Chondrocyte (in vitro differentiated cells): ENCODE measurements at regions not wholly inside any gene's neighbourhood (a gene's known extent, or its start where the extent isn't known, plus 50 kb on each side); places are given as distances from the start of the nearest gene placed in this dataset.
"Not testable (repeated sequence)": the region's sequence is repeated elsewhere in the genome, so short reads cannot be mapped to it uniquely, and the experiment has no call there.

ENCODE experiments used
- DNase-seq: peaks from one replicate; pipeline ENCODE4 v3.0.0; 2021; ENCODE audit warnings: mixed read lengths, low spot score
- H3K27ac Mint-ChIP-seq: one replicate; pipeline ENCODE4 v1.8.0; 2021; ENCODE audit warnings: mild to moderate bottlenecking, moderate library complexity, mixed read lengths; ENCODE audit not compliant: unreplicated experiment
- H3K27me3 Mint-ChIP-seq: 2 replicates; pipeline ENCODE4 v1.8.0; 2021; ENCODE audit warnings: low read depth, mixed read lengths
- H3K36me3 Mint-ChIP-seq: 2 replicates; pipeline ENCODE4 v1.8.0; 2021; ENCODE audit warnings: low read depth, mixed read lengths
- H3K4me1 Mint-ChIP-seq: 2 replicates; pipeline ENCODE4 v1.8.0; 2021; ENCODE audit warnings: low read depth, mild to moderate bottlenecking, mixed read lengths
- H3K4me3 Mint-ChIP-seq: one replicate; pipeline ENCODE4 v1.8.0; 2021; ENCODE audit warnings: mild to moderate bottlenecking, moderate library complexity, mixed read lengths; ENCODE audit not compliant: unreplicated experiment
- H3K9me3 Mint-ChIP-seq: 2 replicates; pipeline ENCODE4 v1.8.0; 2021; ENCODE audit warnings: low read depth, mixed read lengths
- CTCF ChIP-seq: fragments of 200-600 bp; sonication (generic); IDR thresholded peaks from 2 replicates; pipeline ENCODE4 v1.5.0; 2021; ENCODE audit warnings: antibody characterized with exemption, mild to moderate bottlenecking, moderate library complexity

DNA sequence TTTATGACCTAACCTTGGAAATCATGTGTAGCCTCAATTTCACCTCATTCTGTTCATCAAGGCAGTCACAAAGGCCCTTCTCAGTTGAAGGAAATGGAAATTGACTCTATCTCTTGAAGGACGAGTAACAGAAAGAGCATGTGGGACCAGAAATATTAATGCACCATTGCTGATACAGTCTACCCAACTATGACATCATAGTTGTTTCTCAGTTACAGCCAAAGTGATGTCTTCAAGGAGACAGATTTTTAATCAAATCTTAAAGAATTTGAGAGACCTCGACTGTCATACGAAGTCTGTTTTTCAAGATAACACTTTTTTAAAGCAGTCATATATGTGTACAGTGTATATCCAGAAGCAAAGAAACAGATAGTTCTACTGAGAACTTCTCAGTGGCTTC is 335.7 kb upstream of the PHF14 start:
- no peaks in the 10 kb centered on the region for H3K36me3 Mint-ChIP-seq

GRCh38 chr7:10643545-10643944 is 330.1 kb upstream of the PHF14 start:
- TF ChIP-seq CTCF: no peak
- no peak overlapping the region for H3K27ac Mint-ChIP-seq
- no peaks in the 10 kb centered on the region for H3K36me3 Mint-ChIP-seq
- no peaks in the 10 kb centered on the region for H3K27me3 Mint-ChIP-seq
- no peaks in the 10 kb centered on the region for H3K4me1 Mint-ChIP-seq
- H3K4me3 Mint-ChIP-seq: no peak overlapping the region
- no peaks in the 10 kb centered on the region for H3K9me3 Mint-ChIP-seq
- no peak for DNase-seq

More for the DNA sequence above, 335.7 kb upstream of the PHF14 start:
- no peaks in the 10 kb centered on the region for H3K27me3 Mint-ChIP-seq
- H3K4me3 Mint-ChIP-seq: no peak overlapping the region
- H3K27ac Mint-ChIP-seq: no peak overlapping the region
- DNase-seq: no peak
- H3K4me1 Mint-ChIP-seq: no peaks in the 10 kb centered on the region
- no peaks in the 10 kb centered on the region for H3K9me3 Mint-ChIP-seq
- TF ChIP-seq CTCF: no peak

DNA sequence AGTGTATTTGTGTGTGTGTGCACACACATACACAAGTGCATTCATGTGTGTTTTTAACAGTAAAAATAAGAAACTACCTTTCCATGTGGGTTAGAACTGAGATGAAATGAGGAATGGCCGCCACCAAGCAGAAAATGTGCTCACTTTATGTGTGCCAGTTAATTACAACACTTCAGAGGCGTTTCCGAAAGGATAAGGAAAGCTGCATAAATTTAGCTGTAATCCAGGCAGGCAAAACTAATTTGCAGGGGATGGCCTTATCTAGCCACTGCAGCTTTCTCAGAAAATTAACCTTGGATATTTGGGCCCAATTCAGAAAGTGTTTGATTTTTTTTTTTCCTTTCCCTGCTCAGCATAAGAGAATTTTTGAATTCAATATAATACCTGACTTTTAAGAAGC is 328.8 kb upstream of the PHF14 start:
- DNase-seq: no peak
- Mint-ChIP-seq H3K4me1 (no peaks in the 10 kb centered on the region), H3K36me3 (no peaks in the 10 kb centered on the region), H3K9me3 (no peaks in the 10 kb centered on the region), H3K4me3 (no peak overlapping the region), H3K27ac (no peak overlapping the region), H3K27me3 (no peaks in the 10 kb centered on the region)
- TF ChIP-seq CTCF: no peak

DNA sequence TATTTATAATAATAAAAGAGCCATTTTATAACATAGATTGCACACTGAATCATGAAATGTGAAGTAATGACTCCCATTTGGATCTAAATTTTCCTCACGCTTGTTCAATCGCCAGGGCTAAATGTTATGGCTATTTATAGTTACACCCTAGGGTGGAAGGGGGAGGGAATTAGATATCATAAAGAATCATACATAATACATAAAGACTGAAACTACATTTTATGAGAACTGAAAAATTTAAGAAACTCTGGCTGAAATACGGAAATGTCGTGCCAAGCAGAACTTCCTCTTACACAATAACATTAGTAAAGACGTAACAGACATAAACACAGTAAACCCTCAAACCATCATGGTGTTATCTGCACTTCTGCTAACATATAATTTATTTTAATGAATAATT is 327.5 kb upstream of the PHF14 start:
- no peaks in the 10 kb centered on the region for H3K36me3 Mint-ChIP-seq
- no peak for TF ChIP-seq CTCF
- H3K4me1 Mint-ChIP-seq: no peaks in the 10 kb centered on the region
- H3K27me3 Mint-ChIP-seq: no peaks in the 10 kb centered on the region
- no peak overlapping the region for H3K4me3 Mint-ChIP-seq
- H3K27ac Mint-ChIP-seq: no peak overlapping the region
- no peak for DNase-seq
- peaks cover 2% of the 10 kb centered on the region for H3K9me3 Mint-ChIP-seq

DNA sequence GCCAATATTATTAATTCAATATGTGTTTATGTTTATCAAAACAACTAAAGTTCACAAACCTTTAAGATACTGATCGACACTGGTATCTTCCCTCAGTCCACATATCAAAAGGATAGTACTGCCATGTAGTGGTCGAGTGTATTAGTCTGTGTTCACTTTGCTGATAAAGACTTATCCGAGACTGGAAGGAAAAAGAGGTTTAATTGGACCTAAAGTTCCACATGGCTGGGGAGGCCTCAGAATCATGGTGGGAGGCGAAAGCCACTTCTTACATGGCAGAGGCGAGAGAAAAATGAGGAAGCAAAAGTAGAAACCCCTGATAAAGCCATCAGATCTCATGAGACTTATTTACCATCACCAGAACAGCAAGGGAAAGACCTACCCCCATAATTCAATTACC is 325.4 kb upstream of the PHF14 start:
- H3K27ac Mint-ChIP-seq: no peak overlapping the region
- H3K4me3 Mint-ChIP-seq: no peak overlapping the region
- no peak for DNase-seq
- no peaks in the 10 kb centered on the region for H3K36me3 Mint-ChIP-seq
- H3K9me3 Mint-ChIP-seq: peaks cover 2% of the 10 kb centered on the region
- H3K4me1 Mint-ChIP-seq: no peaks in the 10 kb centered on the region
- no peak for TF ChIP-seq CTCF
- no peaks in the 10 kb centered on the region for H3K27me3 Mint-ChIP-seq

DNA sequence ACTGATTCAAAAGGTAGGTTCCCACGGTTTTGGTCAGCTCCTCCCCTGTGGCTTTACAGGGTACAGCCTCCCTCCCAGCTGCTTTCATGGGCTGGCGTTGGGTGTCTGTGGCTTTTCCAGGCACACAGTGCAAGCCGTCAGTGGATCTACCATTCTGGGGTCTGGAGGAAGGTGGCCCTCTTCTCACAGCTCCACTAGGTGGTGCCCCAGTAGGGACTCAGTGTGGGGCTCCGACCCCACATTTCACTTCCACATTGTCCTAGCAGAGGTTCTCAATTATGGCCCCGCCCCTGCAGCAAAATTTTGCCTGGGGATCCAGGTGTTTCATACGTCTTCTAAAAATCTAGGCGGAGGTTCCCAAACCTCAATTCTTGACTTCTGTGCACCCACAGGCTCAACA is 324.6 kb upstream of the PHF14 start:
- not testable (repeated sequence) for H3K4me3 Mint-ChIP-seq, H3K4me1 Mint-ChIP-seq, H3K27me3 Mint-ChIP-seq, H3K9me3 Mint-ChIP-seq, H3K27ac Mint-ChIP-seq, DNase-seq, H3K36me3 Mint-ChIP-seq
